H1 (cell line): ENCODE measurements at regions not wholly inside any gene's neighbourhood (a gene's known extent, or its start where the extent isn't known, plus 50 kb on each side); places are given as distances from the start of the nearest gene placed in this dataset.

Source experiments
- CBX5 ChIP-seq: fragments of 300-800, 300-1000 bp; sonication (generic); IDR thresholded peaks from 2 replicates; pipeline ENCODE4 v1.7.1; 2016; ENCODE audit warnings: antibody characterized with exemption, low read length, low read depth
- CTCF ChIP-seq, 3 experiments: IDR thresholded peaks; 1 replicate in 2 of 3; 2 replicates in 1 of 3; pipeline versions ENCODE4 v1.5.1 to v1.6.1; 2011; ENCODE audit warnings: low read length in 3 of 3, mild to moderate bottlenecking in 3 of 3, inconsistent platforms in 2 of 3, low read depth in 1 of 3, moderate library complexity in 1 of 3; ENCODE audit not compliant: insufficient read depth in 1 of 3; ENCODE audit errors: control extremely low read depth in 1 of 3

- TF ChIP-seq CTCF (IDR thresholded peaks at IDR 0.05; ENCODE audit: control extremely low read depth in 1 of 3, insufficient read depth in 1 of 3, low read depth in 1 of 3, low read length in 3 of 3), result no peak
- no peak for TF ChIP-seq CBX5
These were observed 389.7 kb downstream of the SPRY1 start (continued) for GRCh38 chr4:123786163-123786915.
